NCI-H2029 (cell line): ENCODE measurements at regions not wholly inside any gene's neighbourhood (a gene's known extent, or its start where the extent isn't known, plus 50 kb on each side); places are given as distances from the start of the nearest gene placed in this dataset.

Source experiments
- DNase-seq: peaks from one replicate; lab custom pipeline; 2025; lab: John Stamatoyannopoulos, UW

DNA sequence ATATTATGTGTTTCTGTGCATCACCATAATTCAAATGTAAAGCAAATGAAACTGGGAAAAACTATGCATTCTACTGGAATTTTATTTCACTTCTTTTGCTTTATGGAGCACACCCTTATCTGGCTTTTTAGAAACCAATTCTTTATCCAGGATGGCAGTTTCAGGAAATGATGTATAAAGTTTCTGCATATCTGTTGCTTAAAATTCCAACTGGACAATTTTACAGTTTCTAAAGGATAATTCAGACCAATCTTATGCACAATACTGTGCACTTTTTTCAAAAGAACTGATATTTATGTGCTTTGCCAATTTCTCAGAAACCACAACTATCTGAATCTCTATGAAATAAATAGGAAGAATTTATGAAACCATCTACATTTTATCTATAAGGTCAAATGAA lies 246.5 kb upstream of the MIR17HG start:
- no peak for DNase-seq

DNA sequence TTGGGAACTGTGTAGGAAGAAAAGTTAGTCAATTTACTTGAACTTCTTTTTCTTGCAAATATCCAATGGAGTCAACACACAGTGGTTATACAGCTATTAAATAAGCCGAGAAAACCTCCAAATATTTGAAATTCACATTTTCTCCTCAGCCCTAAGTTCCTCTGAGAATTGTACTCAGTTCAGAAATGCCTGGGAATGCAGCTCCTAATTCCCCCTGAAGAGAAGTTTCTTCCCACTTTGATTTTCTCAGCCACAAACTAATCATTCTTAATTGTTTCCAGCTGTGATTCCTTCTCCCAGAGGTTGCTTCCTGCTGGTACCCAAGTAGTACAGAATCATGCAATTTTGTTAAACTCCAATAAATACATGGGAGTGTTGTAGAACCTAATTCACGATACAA lies 246.1 kb upstream of the MIR17HG start:
- no peak for DNase-seq

DNA sequence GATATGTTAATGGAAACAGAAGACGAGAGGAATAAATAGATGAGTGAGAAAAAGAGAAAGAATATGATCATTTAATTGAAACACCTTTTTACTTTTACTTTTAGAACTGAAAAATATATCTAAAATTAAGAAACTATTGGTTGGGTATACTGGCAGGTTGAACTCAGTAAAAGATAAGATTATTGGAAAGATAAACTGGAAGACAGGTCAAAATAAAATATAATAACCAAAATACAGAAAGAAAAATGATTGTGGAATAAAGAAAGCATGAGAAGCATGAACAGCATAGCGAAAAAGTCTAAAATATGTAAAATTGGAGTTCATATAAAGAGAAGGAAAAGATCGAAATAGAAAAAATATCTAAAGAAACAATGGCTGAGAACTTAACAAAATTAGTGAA lies 242.2 kb upstream of the MIR17HG start:
- no peak for DNase-seq

DNA sequence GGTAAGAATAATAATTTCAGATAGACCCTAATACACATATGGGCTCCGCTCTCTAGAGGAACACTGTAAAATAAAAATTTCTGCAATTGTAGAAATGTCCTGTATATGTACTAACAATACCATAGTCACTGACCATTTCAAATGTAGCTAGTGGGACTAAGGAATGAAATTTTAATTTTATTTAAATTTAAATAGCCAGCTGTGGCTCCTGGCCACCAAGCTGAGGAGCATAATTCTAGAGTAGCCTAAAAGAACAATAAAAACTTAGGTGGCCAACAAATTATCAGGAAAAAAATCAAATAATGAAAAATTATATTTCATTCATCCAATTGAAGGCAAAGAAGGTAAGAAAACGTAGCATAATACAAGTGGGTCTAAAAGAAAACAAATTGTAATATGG lies 240.9 kb upstream of the MIR17HG start:
- no peak for DNase-seq

DNA sequence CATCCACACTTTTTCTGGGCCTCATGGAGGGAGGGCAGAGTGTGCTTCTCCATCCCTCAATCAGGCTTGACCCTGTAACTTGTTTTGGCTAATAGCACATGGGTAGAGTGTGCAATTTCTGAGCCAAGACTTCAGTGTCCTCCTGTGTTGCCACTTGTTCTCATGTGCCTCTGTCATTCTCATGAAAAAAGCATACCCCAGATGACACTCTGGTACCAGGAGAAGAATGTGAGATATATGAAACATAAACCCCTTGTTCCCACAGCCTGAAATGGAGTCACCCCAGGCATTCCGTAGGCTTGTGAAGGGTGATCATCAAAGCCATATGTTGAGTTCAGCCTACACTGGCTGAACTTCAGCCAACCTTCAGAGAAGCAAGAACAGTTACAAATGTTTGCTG lies 239.2 kb upstream of the MIR17HG start:
- no peak for DNase-seq

DNA sequence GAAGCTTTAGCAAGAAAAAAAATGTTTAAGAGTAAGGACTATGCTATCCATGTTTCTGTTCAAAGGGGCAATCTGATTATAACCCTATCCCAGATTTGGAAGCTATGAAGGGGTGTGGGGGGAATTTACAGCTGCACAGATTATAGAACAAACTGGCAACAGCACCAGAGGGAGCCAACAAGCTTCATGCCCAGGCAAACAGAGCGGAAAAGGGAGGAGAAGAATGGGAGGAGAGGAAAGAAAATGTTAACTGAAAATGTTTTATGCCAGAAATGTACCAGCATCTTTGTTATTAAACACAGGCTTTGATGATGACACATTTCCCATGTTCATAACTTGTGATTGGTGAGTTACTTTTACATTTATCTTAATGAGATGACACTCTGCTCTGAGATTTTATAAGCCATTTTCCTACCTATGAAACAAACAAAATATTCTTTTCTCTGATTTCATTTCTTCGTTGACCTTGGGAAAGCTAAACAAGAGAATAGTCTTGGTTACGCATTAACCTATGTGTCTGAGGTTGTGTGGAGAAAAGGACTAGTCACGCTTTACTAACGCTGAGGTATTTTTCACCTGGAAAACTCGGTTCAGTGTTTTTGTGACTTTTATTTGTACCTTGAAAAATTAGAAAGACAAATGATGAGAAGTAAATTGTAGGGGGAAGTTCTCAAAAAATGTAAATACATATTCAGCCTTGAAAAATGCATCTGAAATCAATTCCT lies 235.8 kb upstream of the MIR17HG start:
- no peak for DNase-seq

DNA sequence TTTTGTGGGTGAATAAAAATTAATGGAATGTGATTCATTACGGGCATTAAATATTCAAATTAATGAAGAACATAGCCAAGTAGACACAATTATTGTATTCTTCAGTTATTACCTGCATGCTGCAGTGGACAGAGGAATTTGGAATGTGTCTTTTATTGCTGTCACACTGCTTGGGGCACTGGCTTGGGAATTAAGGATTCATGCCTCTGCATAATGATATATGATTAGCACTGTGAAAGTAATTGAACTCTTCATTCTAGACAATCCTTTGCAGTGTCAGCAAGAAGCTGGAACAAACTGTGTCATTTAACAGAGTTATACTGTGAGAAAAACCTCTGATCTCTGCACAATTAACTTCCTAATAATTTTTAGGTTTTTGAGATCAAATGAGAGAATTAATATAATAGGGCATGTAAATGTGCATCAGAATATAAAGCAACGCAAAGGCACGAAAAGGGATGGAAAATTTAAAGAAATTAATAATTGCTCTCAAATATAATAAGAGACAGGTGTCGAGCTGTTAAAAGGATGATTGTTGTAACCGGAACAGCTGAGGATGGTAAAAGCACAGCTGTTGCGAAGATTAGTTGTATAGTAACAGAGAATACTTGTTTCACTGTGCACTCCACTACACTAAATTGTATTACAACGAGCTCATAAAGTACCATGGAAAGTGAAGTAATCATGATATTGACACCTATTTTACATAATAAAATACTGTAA lies 235.1 kb upstream of the MIR17HG start:
- DNase-seq, result no peak

DNA sequence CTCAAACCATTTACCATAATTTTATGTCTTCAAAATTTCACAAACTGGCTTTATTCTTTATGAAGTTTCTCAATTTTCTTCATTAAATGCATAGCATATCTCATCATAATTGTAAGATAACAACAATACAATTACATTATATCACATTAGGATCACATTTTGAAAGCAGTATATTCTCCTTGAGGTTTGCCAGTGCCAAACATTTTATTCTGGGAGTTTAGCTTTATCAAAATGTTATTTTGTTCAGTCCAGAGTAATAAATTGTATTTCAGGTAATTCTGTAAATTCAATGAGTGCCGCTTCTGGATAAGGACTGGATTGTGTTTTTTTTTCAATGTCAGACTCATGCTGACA lies 234.6 kb upstream of the MIR17HG start:
- no peak for DNase-seq

DNA sequence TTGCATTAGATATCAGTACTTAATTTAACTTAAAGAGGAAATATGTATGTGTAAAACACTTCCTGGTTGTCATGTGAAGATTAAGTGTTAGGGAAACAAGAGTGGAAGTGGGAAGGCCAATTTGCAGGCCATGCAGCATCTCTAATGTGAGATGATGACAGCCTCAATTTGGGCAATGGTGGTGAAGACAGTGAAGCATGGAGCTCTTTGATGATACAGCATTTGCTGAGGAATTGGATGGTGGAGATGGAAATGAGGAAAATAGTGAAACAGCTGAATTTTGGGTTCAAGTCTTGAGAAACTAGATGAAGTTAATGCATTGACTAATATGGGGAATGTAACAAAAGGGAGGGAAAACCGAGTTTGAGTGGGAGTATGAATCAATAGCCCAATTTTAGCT lies 231.7 kb upstream of the MIR17HG start:
- DNase-seq, result no peak

DNA sequence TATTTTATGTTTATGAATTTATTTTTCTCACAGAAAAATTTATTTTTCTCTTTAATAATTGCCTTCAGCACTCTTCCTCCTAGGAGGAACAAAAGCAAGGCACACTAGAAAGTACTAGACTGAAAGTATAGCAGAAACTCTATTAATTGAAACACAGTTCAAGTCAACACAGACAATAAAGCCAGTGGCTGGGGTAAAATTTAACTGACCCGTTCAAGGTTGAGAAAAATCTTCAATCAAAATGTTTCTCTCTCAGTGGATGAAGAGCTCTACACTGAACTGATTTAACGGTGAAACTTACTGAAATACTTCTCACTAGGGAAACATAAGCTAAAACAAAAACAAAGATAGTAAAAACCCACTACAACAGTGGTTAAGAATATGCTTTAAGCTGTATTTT lies 230.1 kb upstream of the MIR17HG start:
- DNase-seq, result no peak

DNA sequence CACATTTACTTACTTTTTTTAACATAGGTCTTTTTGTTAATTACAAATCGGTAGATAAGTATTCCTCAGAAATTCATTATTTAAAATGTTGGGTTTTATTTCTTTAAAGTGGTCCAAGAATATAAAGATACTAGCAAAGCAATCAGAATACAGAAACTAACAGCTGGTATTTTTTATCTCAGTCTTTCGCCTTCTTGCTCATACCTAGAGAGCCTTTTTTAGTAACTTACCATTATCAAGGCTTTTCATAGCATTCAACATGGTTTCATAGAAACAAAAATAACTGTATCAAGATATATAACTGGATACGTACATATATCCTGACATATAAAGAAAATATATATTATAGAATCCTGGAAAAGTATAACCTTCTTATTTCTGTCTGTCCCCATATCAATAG lies 227.8 kb upstream of the MIR17HG start:
- DNase-seq, result no peak

DNA sequence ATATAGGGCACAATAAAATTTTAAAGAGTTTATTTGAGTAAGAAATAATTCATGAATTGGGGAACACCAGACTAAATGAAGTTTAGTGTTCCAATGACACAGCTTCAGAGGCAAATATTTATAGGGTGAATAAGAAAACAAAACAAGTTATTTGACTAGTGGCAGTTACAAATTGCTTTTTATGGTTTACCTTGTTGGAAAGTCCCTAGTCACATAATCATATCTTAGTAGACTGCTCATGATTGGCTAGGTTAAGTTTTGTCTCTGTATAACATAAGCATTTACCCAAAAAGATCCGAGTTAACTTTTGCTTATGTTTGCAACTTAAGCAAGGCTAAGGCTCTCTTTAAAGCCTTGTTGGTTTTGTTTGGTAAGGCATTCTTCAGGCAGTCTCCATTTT lies 224.7 kb upstream of the MIR17HG start:
- no peak for DNase-seq

DNA sequence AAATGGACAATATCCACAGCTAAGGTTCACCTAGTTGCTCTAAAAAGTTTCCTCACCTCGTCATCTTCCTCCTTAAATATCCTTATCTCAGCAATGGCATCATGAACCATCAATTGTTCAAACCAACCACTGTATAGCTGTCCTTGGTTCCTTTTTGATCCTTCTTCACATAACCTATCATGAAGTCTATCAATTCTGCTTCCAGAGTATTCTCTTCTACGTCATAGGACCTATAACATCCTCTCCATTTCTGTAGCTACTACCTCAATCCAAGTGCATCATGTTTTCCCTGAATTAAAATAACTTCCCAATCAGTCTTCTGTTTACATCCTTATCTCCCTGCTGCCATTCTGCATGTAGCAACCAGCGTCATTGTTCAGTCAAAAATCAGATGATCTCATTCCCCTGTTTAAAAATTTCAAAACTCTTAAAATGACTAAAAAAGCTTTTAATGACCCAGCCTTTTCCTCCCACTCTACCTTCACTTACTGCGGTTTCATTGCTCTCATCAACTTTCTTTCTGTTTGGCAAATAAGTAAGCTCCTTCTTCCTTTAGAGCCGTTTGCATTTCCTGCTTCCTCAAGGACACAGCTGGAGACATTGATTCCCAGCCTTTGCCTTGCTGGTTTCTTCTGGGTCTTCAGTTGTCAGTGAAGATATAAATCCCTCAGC lies 223.9 kb upstream of the MIR17HG start:
- no peak for DNase-seq

DNA sequence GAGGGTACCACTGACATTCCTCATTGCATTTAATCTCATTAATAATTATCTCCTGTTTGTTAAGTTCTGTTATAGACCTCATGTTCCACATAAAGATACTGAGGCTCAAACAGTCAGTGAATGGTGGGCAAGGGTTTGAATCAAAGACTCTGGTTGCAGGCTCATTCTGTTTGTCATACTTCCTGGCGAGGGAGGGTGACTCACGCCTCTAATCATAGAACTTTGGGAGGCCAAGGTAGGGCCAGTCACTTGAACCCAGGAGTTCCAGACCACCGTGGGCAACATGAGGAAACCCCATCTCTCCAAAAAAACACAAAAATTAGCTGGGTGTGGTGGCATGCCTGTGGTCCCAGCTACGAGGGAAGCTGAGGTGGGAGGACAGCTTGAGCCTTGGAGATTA lies 220.7 kb upstream of the MIR17HG start:
- DNase-seq, result no peak

DNA sequence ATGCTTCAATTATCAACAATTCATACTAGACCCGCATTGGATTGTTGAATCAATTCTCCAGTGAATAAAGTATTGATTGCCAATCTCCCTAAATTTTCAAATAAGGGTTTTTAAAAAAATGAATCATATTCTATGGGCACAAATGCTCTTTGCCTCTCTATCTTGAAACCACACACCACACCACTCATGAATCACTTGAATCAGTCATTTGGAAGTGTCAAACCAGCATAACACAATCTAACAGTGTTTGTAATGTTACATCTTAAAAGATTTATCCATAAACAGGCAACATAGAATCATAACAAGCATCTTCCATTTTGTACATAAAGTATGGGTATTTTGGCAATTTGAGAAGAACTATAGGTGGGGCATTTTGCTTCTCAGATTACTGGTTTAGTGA lies 219.5 kb upstream of the MIR17HG start:
- no peak for DNase-seq

DNA sequence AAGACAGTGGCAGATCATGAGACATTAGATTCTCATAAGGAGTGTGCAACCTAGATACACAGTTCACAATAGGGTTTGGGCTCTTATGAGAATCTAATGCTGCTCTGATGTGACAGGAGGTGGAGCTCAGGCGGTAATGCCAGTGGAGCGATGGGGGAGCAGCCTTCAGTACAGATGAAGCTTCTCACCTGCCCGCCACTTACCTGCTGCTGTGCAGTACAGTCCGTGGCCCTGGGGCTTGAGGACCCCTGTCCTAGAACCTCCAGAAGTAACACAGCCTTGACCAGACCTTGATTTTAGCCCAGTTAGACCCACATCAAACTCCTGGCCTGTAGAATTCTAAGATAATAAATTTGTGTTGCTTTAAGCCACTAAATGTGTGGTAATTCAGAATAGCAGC lies 215.1 kb upstream of the MIR17HG start:
- no peak for DNase-seq

DNA sequence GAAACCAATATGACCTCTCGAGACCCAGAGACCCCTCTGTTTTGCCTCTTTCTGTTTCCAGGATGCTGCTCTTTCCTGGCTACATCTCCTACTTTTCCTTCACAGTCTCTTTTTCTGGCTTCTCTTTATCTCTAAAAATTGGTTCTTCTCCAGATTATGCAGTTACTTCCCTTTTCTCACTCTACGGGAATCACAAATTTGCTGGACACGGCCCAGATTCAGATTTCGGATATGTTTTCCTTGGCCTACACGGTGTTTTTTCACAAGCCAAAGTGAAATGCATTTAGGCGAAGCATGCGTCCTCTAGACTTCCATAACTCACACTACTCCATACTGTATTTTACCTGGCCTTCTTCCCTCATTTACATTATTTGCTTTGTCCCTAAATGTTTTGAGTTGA lies 214.7 kb upstream of the MIR17HG start:
- DNase-seq, result no peak

DNA sequence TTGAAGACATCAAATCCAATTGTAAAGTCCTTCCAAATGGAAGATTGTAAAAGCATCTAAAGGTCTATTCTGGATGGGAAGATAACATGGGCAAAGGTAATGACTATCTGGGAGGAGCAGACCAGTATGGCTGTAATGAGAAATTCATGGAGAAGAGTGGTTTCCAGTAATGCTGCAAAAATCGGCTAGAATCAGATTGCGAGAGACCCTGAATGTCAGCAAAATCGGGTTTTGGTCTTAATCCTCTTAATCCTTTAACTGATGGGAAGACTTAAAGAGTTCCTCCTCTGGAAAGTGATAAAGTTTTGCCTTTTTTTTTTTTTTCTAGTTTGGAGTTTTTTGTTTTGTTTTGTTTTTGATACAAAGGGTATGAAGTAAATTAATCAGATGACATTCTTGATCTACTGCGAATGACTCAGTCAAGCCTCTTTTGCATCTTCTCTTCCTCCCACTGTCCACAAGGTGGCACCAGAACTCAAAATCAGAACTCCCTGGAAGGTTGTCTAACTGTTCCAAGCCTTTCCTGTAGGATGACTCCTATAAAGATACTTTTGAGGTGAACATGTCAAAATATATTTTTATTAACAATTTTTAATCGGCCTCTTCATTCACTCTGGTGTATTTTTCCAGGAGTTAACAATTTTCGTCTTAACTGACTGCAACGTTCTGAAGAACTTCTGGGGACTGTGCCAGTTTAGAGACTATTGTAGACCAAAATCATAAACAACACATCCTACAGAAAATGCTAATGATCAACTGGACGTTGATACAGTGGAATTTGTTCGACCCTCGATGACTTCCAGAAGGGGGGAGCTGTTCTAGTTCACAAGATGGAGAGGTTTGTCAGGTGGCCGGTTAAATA lies 213.3 kb upstream of the MIR17HG start:
- DNase-seq, result no peak

DNA sequence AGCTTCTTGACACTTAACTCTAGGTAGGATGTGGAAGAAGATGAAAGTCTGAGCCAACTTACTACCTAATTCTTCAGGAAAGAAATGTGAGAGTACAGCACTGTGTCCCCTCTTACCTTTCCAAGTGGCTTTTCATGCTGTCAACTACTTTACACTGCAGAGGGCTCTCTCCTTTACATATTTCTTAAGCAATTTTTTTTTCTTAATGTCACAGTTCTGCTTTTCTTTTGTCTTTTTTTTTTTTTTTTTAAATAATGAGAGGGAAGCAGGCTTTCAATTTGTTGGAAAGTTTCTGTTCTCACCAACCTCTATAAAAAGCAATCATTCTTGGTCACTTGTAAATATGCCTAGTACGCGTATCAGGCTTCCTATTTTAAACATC lies 212.7 kb upstream of the MIR17HG start:
- no peak for DNase-seq

DNA sequence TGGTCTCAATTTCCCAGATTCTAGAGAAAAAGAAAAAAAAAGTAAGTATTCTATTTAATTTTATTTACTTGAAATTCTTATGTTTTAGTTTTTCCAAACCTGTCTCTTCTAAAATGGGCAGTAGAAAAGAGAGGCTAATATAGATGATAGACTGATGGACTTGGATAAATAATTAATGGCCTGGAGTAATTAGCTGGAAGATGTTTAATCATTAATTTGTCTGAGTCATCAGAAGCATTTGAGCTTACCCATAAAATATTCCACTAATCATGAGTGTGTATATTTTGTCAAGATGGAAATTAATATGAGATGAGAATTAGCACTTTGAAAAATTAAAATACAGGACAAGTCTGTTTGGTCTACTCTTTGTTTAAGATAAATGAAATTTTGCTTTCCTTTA lies 212.1 kb upstream of the MIR17HG start:
- no peak for DNase-seq

DNA sequence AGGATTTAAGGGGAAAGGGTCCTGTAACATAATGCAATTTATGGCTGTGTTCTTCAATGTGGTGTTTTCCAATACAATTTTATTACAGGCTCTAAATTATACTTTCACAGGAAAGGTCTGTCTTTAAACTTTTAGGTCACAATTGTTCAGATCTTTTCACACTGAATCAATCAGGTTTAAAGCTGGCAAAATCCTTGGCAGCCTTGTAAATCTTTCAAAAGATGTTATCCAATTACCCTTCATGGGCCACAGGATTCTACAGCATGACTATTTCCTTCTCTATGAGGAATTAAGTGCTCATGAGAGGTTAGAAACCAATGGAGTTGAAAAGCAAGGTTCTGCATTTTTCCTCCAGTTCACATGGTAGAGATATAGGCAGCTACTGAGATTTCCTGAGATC lies 211.5 kb upstream of the MIR17HG start:
- DNase-seq, result no peak

DNA sequence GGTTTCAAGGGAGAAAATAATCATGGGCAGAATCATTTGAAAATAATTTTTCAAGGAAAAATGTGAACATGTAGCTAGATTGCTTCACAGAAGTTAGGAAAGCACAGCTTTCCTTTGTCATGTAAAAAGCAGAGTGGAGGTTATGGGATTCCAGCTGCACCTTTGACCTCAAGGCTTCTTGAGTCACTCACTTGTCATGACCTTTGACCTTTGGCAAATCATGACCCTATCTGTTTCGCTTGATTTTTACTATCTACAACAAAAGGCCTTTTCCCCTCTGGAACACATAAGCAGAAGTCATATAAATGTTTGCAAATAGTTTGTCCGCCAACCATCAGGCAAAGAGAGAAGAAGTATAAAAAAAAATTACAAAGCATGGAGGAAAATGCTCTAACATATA lies 210.7 kb upstream of the MIR17HG start:
- DNase-seq, result no peak

DNA sequence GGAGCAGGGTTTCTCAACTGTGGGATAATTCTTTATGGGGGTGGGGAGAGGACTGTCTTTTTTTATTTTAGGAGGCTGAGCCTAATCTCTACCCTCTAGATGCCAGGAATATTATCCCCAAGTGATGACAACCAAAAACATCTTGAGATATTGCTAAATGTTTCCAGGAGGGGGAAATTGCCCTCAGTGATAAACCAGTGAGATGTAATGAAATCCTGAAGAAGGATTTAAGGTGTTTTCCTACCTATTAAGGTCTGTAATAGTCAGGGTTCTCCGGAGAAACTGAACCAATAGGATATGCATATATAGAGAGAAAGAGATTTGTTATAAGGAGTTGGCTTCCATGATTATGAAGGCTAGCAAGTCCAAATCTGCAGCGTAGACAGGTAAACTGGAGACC lies 208.3 kb upstream of the MIR17HG start:
- DNase-seq, result no peak
